Upper lobe of left lung (tissue), 4 donors: ENCODE measurements at regions not wholly inside any gene's neighbourhood (a gene's known extent, or its start where the extent isn't known, plus 50 kb on each side); places are given as distances from the start of the nearest gene placed in this dataset.

Experiments
- EP300 ChIP-seq, 4 donors: sonication (generic); formaldehyde crosslinking; IDR thresholded peaks; one replicate each; pipeline ENCODE4 v1.5.1; 2017; ENCODE audit warnings: antibody characterized with exemption in 4 of 4, control low read depth in 2 of 4
- POLR2A ChIP-seq, 4 donors: fragments of 450-650 bp; IDR thresholded peaks; one replicate each; pipeline ENCODE4 v1.5.1; 2016 to 2017; ENCODE audit warnings: antibody characterized with exemption in 4 of 4, mild to moderate bottlenecking in 2 of 4
- POLR2AphosphoS5 ChIP-seq, 2 donors: sonication (generic); formaldehyde crosslinking; IDR thresholded peaks; one replicate each; pipeline ENCODE4 v1.5.1; 2017; ENCODE audit warnings: antibody characterized with exemption in 2 of 2
- TF ChIP-seq, protein P1 (sequence below), 6 experiments: fragments of 450-650 bp in 4 of 6; fragments of 200-600 bp in 2 of 6; sonication (generic) in 2 of 6; IDR thresholded peaks; one replicate each; pipeline ENCODE4 v1.5.1; 2016 to 2019; ENCODE audit warnings: antibody characterized with exemption in 6 of 6

DNA sequence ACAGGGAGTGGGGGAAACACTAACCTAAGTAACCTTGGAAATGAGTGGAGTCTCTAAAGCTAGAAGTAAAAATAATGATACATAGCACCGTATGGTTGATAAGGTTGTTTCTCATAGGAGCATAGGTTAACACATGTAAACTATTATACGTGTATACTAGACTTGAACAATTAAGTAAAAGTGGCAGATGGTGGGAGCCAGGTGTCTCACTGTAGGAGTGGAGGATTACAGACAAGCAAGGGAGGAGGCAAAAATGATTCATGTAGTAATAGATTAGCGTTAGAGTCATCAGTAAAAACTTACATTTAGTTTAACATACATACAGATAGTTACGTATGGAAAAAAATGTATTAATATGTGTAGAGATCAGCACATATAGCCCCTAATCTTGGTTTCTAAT, 138.4 kb upstream of the DSCAM start:
- no peak for TF ChIP-seq POLR2AphosphoS5 (IDR thresholded peaks at IDR 0.05)
- no peak for TF ChIP-seq POLR2A (IDR thresholded peaks at IDR 0.05)
- TF ChIP-seq, protein P1, sequence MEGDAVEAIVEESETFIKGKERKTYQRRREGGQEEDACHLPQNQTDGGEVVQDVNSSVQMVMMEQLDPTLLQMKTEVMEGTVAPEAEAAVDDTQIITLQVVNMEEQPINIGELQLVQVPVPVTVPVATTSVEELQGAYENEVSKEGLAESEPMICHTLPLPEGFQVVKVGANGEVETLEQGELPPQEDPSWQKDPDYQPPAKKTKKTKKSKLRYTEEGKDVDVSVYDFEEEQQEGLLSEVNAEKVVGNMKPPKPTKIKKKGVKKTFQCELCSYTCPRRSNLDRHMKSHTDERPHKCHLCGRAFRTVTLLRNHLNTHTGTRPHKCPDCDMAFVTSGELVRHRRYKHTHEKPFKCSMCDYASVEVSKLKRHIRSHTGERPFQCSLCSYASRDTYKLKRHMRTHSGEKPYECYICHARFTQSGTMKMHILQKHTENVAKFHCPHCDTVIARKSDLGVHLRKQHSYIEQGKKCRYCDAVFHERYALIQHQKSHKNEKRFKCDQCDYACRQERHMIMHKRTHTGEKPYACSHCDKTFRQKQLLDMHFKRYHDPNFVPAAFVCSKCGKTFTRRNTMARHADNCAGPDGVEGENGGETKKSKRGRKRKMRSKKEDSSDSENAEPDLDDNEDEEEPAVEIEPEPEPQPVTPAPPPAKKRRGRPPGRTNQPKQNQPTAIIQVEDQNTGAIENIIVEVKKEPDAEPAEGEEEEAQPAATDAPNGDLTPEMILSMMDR (IDR thresholded peaks at IDR 0.05): no peak
- TF ChIP-seq EP300 (IDR thresholded peaks at IDR 0.05): no peak
